ENCODE measurements at regions not wholly inside any gene's neighbourhood (a gene's known extent, or its start where the extent isn't known, plus 50 kb on each side); places are given as distances from the start of the nearest gene placed in this dataset.

DNA sequence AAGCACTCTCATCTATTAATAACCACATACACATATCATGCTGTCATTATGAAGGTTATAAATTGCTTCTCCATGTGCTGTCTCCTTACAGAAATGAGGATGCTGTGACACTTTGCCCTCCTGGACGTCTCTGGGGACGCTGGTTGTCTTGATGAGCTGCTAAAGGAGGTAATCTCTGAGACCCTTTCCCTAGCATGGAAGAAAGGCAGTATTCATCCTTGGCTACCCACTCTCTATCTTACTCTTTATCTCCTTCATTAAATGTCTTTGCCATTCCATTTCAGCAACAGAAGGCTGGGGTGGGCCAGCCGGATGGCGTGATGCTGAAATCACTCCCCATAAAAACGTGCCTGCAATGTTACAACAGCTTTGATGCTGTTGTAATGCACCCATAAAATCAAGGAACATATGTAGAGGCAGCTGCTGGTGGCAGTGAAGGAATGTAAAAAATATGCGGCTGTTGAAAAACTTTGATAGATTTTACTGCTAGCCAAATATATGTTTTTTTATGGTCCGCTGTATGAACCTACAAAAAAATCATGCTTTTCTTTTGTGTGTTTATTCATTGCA is 715.1 kb upstream of the API5 start:
- H3K4me3 ChIP-seq, result no peak overlapping the region
- intact Hi-C loops (cut with micrococcal nuclease), result no loop called here
- no peaks in the 10 kb centered on the region for H3K36me3 ChIP-seq
- TF ChIP-seq, protein P1, sequence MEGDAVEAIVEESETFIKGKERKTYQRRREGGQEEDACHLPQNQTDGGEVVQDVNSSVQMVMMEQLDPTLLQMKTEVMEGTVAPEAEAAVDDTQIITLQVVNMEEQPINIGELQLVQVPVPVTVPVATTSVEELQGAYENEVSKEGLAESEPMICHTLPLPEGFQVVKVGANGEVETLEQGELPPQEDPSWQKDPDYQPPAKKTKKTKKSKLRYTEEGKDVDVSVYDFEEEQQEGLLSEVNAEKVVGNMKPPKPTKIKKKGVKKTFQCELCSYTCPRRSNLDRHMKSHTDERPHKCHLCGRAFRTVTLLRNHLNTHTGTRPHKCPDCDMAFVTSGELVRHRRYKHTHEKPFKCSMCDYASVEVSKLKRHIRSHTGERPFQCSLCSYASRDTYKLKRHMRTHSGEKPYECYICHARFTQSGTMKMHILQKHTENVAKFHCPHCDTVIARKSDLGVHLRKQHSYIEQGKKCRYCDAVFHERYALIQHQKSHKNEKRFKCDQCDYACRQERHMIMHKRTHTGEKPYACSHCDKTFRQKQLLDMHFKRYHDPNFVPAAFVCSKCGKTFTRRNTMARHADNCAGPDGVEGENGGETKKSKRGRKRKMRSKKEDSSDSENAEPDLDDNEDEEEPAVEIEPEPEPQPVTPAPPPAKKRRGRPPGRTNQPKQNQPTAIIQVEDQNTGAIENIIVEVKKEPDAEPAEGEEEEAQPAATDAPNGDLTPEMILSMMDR (IDR thresholded peaks at IDR 0.05; ENCODE audit: borderline replicate concordance), result no peak
- no peaks in the 10 kb centered on the region for H3K27me3 ChIP-seq (ENCODE audit: low read depth)
- DNase-seq, result no peak
- H3K9me3 ChIP-seq (replicated peaks), result no peaks in the 10 kb centered on the region
- no peaks in the 10 kb centered on the region for H3K4me1 ChIP-seq
- no peak overlapping the region for H3K27ac ChIP-seq (replicated peaks)

DNA sequence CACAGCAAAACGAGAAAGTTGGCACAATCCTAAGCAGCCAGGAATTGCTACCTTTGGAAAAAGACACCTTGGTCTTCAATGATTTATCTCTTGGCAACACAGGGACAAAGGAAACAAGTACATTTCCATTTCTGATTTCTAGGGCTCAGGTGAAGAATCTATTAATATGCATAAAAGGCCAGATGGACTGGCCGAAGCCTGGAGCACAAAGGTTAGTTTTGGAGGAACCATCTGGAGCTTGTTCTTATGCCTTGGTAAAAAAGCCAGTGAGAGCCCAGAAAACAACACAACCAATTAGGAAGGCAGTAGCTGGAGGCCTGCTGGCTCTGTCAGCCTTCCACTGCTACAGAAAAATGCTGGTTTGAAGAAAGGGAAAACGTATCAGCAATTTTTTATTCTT is 713.5 kb upstream of the API5 start:
- TF ChIP-seq, protein P1 (IDR thresholded peaks at IDR 0.05; ENCODE audit: borderline replicate concordance), result no peak
- no peaks in the 10 kb centered on the region for H3K36me3 ChIP-seq
- H3K27ac ChIP-seq (replicated peaks), result no peak overlapping the region
- intact Hi-C loops (cut with micrococcal nuclease), result no loop called here
- H3K4me3 ChIP-seq, result no peak overlapping the region
- no peaks in the 10 kb centered on the region for H3K9me3 ChIP-seq (replicated peaks)
- no peak for DNase-seq
- no peaks in the 10 kb centered on the region for H3K27me3 ChIP-seq (ENCODE audit: low read depth)
- H3K4me1 ChIP-seq, result no peaks in the 10 kb centered on the region

DNA sequence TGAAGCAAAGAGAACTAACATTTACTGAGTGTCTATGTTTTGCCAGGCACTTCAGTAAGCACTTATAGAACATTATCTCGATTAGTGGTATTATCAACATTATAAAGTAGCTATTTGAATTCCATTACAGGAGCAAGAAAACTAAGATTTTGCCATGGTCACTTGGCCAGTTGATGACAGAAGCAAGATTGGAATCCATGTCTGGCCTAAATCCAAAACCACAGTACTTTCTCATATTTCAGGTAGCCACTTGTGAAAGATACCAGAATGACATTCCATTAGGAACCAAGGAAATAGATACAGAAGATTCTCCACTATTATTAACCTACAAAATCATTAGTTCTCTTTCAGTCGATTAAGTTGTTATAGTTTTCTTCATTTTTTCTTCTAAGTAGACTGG is 691.0 kb upstream of the API5 start:
- Histone ChIP-seq H3K36me3 (no peaks in the 10 kb centered on the region), H3K4me3 (no peak overlapping the region), H3K27ac (replicated peaks) (no peak overlapping the region), H3K4me1 (no peaks in the 10 kb centered on the region), H3K27me3 (ENCODE audit: low read depth) (no peaks in the 10 kb centered on the region), H3K9me3 (replicated peaks) (no peaks in the 10 kb centered on the region)
- TF ChIP-seq, protein P1 (IDR thresholded peaks at IDR 0.05; ENCODE audit: borderline replicate concordance), result no peak
- intact Hi-C loops (cut with micrococcal nuclease), result no loop called here
- no peak for DNase-seq

DNA sequence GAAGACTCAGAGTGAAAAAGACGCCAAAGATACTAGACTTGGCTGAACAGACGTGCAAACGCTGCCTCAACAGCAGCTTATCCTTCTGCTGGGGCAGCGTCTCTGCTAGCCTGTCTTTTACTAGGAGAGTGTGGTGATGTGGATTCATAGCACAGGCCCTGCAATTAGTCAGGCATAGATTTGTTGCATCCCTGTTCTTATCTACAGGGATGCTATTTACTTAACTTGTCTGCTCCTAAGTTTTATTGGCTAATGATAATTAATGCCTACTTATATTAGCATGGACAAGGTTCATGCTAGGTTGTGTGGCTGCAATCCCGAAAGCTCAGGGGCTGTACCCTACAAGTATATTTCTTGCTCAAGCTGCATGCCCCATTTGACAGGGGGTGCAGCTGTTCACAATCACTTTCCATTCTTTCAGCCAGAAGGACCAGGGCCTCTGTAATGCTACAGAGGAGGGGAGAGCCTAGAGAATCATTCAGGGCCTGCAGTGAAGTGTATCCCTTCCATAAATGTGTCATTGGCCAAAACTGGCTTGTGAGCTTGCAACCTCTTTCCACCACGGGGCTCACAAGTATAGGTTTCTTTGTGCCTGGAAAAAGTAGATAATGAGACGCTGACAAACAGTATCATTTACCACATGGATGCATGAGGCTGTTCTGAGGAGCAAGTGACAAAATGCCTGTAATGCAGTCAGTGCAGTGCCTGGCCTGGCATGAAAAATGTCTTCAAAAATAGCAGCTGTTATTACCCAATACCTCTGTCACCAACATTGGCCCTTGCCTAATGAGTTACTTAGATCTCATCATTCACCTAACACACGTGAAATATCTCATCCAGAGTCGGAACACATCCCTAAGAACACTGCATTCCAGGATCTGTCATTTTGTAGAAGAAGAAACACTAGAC is 685.8 kb upstream of the API5 start:
- Histone ChIP-seq H3K9me3 (replicated peaks) (no peaks in the 10 kb centered on the region), H3K36me3 (no peaks in the 10 kb centered on the region), H3K4me1 (no peaks in the 10 kb centered on the region), H3K27me3 (ENCODE audit: low read depth) (no peaks in the 10 kb centered on the region), H3K27ac (replicated peaks) (no peak overlapping the region), H3K4me3 (no peak overlapping the region)
- no peak for DNase-seq
- TF ChIP-seq, protein P1 (IDR thresholded peaks at IDR 0.05; ENCODE audit: borderline replicate concordance), result no peak
- intact Hi-C loops (cut with micrococcal nuclease), result no loop called here

DNA sequence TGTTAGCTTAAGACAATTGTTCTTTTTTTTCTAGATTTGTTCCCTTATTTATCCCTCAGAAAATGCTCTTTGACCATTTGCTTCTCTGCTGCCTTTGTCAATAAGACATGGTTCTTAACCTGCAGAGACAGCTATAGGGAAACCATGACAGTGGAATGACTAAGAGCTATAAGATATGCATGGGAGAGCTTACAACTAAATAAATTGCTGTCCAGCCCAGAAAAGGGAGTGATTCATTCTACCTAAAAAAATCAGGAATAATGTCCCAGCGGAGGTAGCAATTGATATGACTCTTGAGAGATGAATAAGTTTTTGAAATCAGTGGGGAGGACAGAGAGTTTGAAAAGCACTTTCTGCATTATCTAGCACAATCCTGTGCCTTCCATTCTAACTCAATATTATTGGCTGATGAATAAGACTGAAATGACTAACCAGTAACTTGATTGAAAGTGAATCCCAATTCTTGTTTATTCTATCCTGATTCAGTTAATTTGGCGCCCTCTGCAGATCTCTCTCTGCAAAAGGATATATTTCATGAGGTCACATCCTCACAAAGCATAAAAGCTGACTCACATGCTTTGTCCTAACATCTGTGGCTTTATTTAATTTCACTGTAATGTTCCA is 680.5 kb upstream of the API5 start:
- TF ChIP-seq, protein P1 (IDR thresholded peaks at IDR 0.05; ENCODE audit: borderline replicate concordance), result no peak
- intact Hi-C loops (cut with micrococcal nuclease), result no loop called here
- Histone ChIP-seq H3K4me1 (no peaks in the 10 kb centered on the region), H3K4me3 (no peak overlapping the region), H3K27me3 (ENCODE audit: low read depth) (no peaks in the 10 kb centered on the region), H3K9me3 (replicated peaks) (no peaks in the 10 kb centered on the region), H3K36me3 (no peaks in the 10 kb centered on the region), H3K27ac (replicated peaks) (no peak overlapping the region)
- DNase-seq, result no peak
